AG09319 (cell line): ENCODE measurements at regions not wholly inside any gene's neighbourhood (a gene's known extent, or its start where the extent isn't known, plus 50 kb on each side); places are given as distances from the start of the nearest gene placed in this dataset.
A peak's percentile ranks its signal among the peaks of the same experiment; 100 is the strongest.

Experiments used
- DNase-seq: peaks from one replicate; pipeline ENCODE4 v3.0.0-alpha.2; 2010; ENCODE audit warnings: low read depth; ENCODE audit errors: extremely low read depth
- TF ChIP-seq, protein P1 (sequence below): IDR thresholded peaks from 2 replicates; pipeline ENCODE4 v1.5.1; 2011; ENCODE audit warnings: low read depth, mild to moderate bottlenecking, inconsistent platforms, low read length, moderate library complexity

DNA sequence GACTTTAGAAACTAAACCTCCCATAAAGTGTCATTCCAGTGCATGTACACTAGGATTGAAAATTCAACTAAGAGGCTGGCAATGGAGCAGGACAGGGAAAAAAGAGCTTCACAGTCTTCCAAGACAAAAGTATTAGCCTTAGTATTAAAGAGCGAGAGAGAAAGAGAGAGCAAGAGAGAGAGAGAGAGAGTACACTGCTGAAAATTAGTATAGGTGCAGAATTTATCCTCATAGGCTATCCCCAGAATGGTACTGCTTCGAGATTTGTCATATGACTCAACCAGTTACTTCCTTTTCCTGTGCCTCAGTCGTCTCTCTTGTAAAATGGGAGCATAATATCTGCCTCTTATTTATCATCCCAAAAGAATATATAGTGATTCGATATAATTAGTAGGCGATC, 543.2 kb upstream of the JARID2 start:
- TF ChIP-seq, protein P1, sequence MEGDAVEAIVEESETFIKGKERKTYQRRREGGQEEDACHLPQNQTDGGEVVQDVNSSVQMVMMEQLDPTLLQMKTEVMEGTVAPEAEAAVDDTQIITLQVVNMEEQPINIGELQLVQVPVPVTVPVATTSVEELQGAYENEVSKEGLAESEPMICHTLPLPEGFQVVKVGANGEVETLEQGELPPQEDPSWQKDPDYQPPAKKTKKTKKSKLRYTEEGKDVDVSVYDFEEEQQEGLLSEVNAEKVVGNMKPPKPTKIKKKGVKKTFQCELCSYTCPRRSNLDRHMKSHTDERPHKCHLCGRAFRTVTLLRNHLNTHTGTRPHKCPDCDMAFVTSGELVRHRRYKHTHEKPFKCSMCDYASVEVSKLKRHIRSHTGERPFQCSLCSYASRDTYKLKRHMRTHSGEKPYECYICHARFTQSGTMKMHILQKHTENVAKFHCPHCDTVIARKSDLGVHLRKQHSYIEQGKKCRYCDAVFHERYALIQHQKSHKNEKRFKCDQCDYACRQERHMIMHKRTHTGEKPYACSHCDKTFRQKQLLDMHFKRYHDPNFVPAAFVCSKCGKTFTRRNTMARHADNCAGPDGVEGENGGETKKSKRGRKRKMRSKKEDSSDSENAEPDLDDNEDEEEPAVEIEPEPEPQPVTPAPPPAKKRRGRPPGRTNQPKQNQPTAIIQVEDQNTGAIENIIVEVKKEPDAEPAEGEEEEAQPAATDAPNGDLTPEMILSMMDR, result no peak
- no peak for DNase-seq

DNA sequence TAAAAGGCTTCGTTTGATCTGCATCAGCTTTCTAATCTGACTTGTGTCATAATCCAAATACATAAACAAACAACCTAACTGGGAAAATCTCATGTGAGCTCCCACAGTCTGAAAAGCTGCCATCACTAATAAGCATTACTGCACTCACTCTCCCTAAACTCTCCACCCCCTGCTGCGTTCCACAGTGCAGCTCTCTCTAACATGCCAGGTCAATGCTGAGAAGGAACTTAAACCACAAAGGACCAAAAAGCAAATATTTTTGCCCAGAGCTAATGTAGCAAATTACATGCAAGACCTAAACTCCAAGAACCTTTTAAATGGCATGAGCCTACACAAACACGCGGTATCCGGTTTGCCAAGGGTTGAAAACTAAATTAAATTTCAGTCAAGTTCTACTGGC, 542.3 kb upstream of the JARID2 start:
- DNase-seq, result peak; percentile 64
- TF ChIP-seq, protein P1, result no peak

DNA sequence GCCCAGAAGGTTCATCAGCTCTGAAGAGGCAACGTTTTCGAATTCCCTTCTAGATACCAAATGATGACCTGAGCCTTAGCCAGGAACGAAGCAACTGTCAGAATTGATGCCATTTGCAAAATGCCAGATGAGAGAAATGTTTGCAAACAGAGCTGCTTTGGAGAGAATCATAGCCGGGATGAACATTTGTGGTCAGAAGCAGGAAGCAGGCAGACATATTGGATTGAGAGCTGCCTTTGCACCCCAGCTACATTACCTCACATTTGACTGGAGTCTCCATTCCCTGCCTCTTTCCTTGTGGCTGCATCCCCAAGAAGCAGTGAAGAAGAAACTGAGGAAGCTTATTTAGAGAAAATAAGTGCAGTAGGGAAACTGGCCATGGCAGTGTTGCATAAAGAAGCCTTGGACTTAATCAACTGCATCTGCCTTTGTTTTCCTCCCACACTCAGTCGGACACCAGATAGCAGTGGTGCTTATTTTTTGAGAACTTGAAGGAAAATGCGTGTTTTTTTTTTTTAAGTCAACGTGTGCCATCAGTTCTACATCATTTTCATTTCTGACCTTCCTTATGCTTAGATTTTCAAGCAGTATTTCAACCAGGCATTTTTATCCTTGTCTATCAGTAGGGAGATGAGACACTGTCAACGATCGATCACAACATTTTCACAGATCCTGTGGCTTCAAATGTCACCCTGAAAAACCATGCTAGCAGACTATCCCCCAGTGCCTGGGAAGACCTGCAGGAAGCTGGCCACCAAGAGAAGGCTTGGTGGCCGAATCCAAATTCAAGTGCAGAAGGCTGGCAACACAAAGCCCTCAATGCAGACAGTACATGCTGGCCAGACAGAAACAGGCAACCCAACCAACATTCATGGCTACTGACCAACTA, 541.2 kb upstream of the JARID2 start:
- peak; percentile 35 for DNase-seq
- TF ChIP-seq, protein P1, result no peak; the same call in none of the 2 replicates

DNA sequence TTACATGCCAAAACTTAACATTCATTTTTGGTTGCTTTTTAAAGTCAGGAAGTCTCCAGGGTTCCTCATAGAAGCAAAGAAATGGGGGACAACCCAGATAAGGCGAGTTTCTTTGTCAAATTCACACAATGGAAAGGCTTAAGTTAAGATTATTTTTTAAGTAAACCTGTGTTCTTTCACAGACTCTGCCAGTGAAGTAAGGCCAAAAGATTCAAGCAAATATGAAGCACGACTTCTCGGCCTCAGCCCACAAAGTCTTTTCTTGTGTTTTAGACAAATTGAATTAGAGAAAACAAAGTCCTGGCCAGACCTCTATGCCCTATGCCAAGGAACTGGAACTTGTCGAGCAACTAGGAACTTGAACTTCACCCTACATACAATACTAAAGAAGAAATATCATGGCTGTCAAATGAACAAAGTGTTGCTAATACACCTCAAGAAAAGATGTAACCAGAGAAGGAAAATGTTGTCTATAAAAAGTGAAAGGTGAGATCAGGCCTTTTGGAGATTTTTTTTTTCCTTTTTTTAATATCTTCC, 540.0 kb upstream of the JARID2 start:
- TF ChIP-seq, protein P1, result no peak
- DNase-seq, result no peak

DNA sequence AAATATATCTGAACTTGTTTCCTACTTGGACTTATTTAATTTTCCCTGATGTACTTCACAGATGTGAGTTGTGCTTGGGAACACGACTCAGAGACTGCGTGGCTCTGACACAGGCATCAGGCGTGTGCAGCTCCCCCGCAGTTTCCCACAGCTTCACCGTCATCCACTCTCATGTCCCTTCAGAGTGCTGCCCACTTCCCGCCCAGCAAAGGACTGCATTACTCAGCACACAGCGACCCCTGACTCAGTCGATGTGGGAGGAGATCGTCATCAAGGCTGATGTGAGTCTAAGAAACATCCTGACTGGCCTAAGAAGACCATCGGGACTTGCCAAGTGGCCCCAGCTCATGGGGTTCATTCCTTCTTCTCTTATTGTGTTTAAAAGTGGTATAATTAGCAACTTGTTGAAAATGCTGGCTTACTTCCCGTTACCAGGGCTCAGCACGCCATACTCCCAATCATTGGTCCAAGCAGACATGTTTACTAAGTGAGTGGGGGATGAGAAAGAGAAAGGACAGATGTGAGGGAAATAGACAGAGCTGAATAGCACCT, 539.4 kb upstream of the JARID2 start:
- peak; percentile 90 for DNase-seq
- TF ChIP-seq, protein P1, result no peak

DNA sequence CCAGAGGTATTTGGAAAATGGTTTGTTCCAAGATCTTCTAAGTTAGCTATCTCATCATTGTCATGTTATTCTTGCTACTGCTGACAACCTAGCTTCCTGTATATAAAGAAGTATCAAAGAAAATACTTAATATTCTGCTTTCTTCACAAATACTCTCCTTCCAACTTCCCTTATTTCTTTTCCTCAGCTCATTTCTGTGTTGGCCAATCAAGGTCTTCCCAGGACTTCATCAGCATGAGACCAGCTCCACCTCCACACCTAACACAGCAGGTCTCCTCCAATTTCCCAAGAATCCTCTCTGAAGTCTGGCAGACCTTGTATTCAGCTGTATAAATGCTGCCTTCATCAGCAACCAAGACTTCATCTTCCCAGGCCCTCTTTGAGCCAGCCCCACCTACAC, 538.6 kb upstream of the JARID2 start:
- no peak for DNase-seq
- TF ChIP-seq, protein P1, result no peak

DNA sequence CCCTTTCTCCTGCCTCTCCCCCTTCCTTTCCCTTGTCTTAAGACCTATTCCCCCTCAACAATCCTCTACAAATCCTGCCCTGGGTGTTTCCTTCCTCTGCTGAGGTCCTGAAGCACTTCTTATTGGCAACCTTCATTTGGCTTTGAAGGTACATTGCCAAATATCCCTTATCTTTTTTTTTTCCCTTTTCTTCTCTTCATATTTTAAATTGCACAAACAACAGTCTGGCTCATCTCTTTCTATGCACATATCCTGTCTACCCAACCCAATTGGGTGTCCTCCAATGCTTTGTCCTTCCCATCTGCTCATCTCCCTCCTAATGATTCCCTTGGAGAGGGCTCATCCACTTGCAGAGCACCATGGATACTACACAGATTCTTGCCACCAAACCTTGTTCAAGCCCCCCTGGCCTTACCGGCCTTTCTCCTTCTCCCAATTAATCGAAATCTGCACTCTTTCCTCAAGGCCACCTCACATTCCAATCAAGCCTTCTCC, 537.9 kb upstream of the JARID2 start:
- TF ChIP-seq, protein P1, result no peak
- DNase-seq, result no peak
